Nucleus accumbens (tissue), 56 donors: ENCODE measurements at regions not wholly inside any gene's neighbourhood (a gene's known extent, or its start where the extent isn't known, plus 50 kb on each side); places are given as distances from the start of the nearest gene placed in this dataset.
"Not testable (repeated sequence)": the region's sequence is repeated elsewhere in the genome, so short reads cannot be mapped to it uniquely, and the experiment has no call there.

Source experiments
- DNase-seq, 56 donors: peaks; one replicate each; lab custom pipeline; 2025; lab: John Stamatoyannopoulos, UW

GRCh38 chr9:73445384-73445783 lies 293.7 kb downstream of the ANXA1 start:
- DNase-seq: not testable (repeated sequence)

GRCh38 chr9:73446306-73446705 lies 294.6 kb downstream of the ANXA1 start:
- DNase-seq: no peak

- DNase-seq: no peak
Measured at GRCh38 chr9:73451003-73451402, 299.3 kb downstream of the ANXA1 start.

- no peak for DNase-seq
Measured at GRCh38 chr9:73459817-73460216, 308.2 kb downstream of the ANXA1 start.

GRCh38 chr9:73468716-73469115 lies 317.1 kb downstream of the ANXA1 start:
- DNase-seq: no peak

GRCh38 chr9:73470766-73471165 lies 319.1 kb downstream of the ANXA1 start:
- no peak for DNase-seq

- no peak for DNase-seq
Measured at GRCh38 chr9:73474002-73474600, 322.4 kb downstream of the ANXA1 start.

- no peak for DNase-seq
Measured at GRCh38 chr9:73474625-73475024, 323.0 kb downstream of the ANXA1 start.

GRCh38 chr9:73494894-73495293 lies 343.2 kb downstream of the ANXA1 start:
- DNase-seq: no peak

GRCh38 chr9:73497796-73498195 lies 346.1 kb downstream of the ANXA1 start:
- DNase-seq: no peak

- DNase-seq: no peak
Measured at GRCh38 chr9:73515216-73515615, 363.6 kb downstream of the ANXA1 start.

GRCh38 chr9:73523391-73523790 lies 371.7 kb downstream of the ANXA1 start:
- DNase-seq: no peak

- no peak for DNase-seq
Measured at GRCh38 chr9:73525350-73525749, 373.7 kb downstream of the ANXA1 start.

GRCh38 chr9:73527521-73527920 lies 375.9 kb downstream of the ANXA1 start:
- DNase-seq: no peak

- DNase-seq: no peak
Measured at GRCh38 chr9:73528926-73529325, 377.3 kb downstream of the ANXA1 start.

GRCh38 chr9:73529666-73530065 lies 378.0 kb downstream of the ANXA1 start:
- no peak for DNase-seq

GRCh38 chr9:73531051-73531532 lies 379.4 kb downstream of the ANXA1 start:
- no peak for DNase-seq

GRCh38 chr9:73531658-73532057 lies 380.0 kb downstream of the ANXA1 start:
- DNase-seq: no peak

GRCh38 chr9:73532985-73533384 lies 381.3 kb downstream of the ANXA1 start:
- DNase-seq: no peak

GRCh38 chr9:73536403-73536802 lies 384.7 kb downstream of the ANXA1 start:
- no peak for DNase-seq

GRCh38 chr9:73537561-73537960 lies 385.9 kb downstream of the ANXA1 start:
- DNase-seq: no peak

GRCh38 chr9:73539881-73540390 lies 388.3 kb downstream of the ANXA1 start:
- no peak for DNase-seq

GRCh38 chr9:73541923-73542322 lies 390.3 kb downstream of the ANXA1 start:
- no peak for DNase-seq
